Endothelial cell of umbilical vein (primary cell): ENCODE measurements at regions not wholly inside any gene's neighbourhood (a gene's known extent, or its start where the extent isn't known, plus 50 kb on each side); places are given as distances from the start of the nearest gene placed in this dataset.

ENCODE experiments used
- CTCF ChIP-seq, 2 donors: IDR thresholded peaks; 1 replicate in 1 of 2; 2 replicates in 1 of 2; pipeline ENCODE4 v1.5.1; 2011; ENCODE audit warnings: low read length in 2 of 2, mild to moderate bottlenecking in 2 of 2, moderate library complexity in 2 of 2, control low read depth in 1 of 2, inconsistent platforms in 1 of 2, low read depth in 1 of 2; ENCODE audit not compliant: insufficient read depth in 1 of 2; ENCODE audit errors: extremely low read depth in 1 of 2
- FOS ChIP-seq: IDR thresholded peaks from 2 replicates; pipeline ENCODE4 v1.6.1; 2011; ENCODE audit warnings: mild to moderate bottlenecking, low read length, moderate library complexity, borderline replicate concordance; ENCODE audit not compliant: insufficient read depth
- POLR2AphosphoS5 ChIP-seq: IDR thresholded peaks from 2 replicates; pipeline ENCODE4 v1.6.1; 2012; ENCODE audit warnings: low read depth, mild to moderate bottlenecking, control low read depth, low read length, moderate library complexity; ENCODE audit not compliant: insufficient read depth

DNA sequence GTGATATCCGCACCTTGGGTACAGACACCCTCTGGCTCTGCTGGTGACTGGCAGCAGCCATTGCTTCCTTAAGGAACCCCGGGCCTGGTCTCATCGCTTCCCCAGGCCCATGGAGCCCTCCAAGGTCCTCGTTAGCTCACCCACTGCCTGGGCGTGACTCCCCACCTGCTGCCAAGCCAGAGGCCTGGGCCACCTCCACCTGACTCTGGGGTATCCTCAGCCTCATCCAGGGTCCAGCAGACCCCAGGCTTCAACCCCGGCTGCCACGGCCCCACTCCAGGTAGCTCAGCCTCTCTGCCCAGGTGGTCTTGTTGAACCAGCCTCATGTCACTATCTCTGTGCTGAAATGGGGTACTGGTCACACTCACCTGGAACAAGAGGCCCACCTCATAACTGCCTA is 337.9 kb downstream of the BRD1 start:
- no peak for TF ChIP-seq CTCF (IDR thresholded peaks at IDR 0.05; ENCODE audit: extremely low read depth in 1 of 2, insufficient read depth in 1 of 2, low read depth in 1 of 2, low read length in 2 of 2)
- TF ChIP-seq POLR2AphosphoS5 = no peak
- TF ChIP-seq FOS = no peak
